Astrocyte of the spinal cord (primary cell): ENCODE measurements at regions not wholly inside any gene's neighbourhood (a gene's known extent, or its start where the extent isn't known, plus 50 kb on each side); places are given as distances from the start of the nearest gene placed in this dataset.

ENCODE experiments used
- DNase-seq: peaks from one replicate; pipeline ENCODE4 v3.0.0; 2011; ENCODE audit warnings: low read depth, low spot score
- H3K4me3 ChIP-seq: 2 replicates; pipeline ENCODE4 v1.5.1; 2011; ENCODE audit warnings: low read depth, mild to moderate bottlenecking, low read length, moderate library complexity
- CTCF ChIP-seq: IDR thresholded peaks from 2 replicates; pipeline ENCODE4 v1.5.1; 2012; ENCODE audit warnings: low read depth, mild to moderate bottlenecking, low read length, inconsistent platforms
- in situ Hi-C: cut with HindIII; loops from 2 replicates; pipeline ENCODE4 v1.10.0; 2017; ENCODE audit warnings: low sequenced_read_pairs

DNA sequence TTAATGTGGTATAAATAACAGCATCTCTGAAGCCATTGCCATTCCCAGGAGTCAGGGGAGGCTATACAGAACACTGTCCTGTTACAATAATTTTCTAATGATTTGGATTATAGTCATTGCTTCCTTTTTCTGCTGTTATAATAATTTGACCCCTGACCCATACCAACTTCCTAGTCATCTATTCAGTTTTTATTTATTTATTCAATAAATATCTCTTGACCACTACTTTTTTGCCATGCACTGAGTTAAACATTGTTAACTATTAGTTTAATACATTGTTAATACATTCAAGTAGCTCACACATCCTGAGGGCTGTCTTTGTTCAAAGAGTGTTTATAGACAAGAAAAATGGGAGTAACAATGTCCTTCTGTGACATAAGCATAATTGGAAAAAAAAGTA, 235.5 kb upstream of the MEOX2 start:
- no peak for DNase-seq
- no peak overlapping the region for H3K4me3 ChIP-seq
- in situ Hi-C loops, result no loop called here
- TF ChIP-seq CTCF, result no peak

DNA sequence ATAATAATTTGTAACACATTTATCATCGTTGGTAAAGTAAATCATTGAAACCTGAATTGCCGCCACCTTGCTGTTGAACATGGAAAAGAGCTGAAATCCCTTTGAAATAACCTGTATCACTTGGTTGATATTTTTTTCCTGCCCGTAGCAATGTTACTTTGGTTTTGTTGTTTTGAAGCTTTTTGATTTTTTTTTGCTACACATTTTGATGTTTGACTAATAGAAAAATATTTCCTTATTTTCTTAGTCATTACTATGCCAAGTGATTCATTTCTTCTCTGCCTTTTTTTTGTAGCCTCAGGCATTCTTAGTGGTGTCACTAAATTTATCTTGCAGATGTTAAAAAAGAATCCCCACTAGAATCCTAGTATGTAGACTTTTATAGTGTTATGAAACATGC, 235.1 kb upstream of the MEOX2 start:
- DNase-seq, result peak; percentile 25
- H3K4me3 ChIP-seq, result no peak overlapping the region
- in situ Hi-C loops, result no loop called here
- TF ChIP-seq CTCF, result no peak

GRCh38 chr7:15920953-15921352, 234.5 kb upstream of the MEOX2 start:
- DNase-seq, result no peak
- H3K4me3 ChIP-seq, result no peak overlapping the region
- TF ChIP-seq CTCF, result no peak
- in situ Hi-C loops, result no loop called here

DNA sequence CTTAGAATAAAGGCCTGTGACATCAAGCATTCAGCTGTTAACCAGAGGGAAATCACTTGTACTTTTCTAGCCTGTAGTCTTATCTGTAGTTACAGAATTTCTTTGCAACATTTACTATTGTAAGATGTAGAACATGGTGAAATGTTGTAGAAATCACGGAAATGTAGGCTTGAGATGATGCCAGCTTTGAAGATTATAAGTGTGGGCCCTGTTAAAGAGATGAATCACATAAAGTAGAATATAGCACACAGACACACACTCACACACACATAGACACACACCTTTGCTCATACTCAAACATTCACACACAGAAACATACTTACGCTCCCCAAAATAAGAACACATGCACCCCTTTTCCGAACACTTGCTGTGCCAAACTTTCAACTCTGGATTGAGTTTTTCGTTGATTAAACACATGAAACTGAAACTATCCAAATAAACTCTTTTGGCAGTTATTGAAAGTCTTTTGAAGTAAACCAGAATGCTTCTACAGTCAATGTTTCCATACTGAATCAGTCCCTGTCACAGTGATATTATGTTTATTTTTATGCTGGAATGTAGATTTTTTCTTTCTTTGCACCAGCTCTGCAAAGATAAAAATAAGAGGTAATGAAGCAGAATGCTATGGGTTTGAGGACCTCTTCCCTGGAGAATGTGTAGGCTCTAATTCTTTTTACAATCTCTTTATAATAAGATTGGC, 230.3 kb upstream of the MEOX2 start:
- no peak overlapping the region for H3K4me3 ChIP-seq
- TF ChIP-seq CTCF, result no peak
- in situ Hi-C loops, result no loop called here
- peak; percentile 44 for DNase-seq

DNA sequence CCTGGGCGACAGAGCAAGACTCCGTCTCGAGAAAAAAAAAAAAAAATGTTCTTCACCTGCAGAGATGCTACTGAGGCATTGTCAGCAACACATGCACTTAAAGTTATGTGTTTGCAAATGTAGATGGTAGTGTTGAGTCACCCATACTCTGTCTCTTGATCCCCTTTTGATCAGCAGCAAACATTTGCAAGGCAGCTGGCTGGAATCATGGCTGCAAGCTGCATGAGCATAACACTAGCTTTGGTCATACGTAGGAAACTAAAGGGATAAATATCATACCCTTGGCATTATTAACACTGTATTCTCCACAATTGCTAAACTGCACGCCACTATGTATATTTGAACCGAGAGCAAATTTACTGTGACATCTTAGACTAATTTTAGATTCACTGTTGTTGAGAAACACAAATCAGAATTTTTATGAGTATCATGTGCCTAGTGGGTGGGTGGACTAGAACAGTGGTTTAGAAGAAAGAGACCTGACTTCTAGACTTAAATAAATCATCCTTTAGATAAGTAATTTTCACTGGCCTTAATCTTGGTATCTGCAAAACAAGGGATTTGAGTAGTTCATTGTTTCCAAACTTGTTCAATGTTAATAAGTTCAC, 229.3 kb upstream of the MEOX2 start:
- in situ Hi-C loops, result no loop called here
- H3K4me3 ChIP-seq, result no peak overlapping the region
- TF ChIP-seq CTCF, result no peak
- DNase-seq, result no peak

GRCh38 chr7:15914611-15915010, 228.1 kb upstream of the MEOX2 start:
- no peak overlapping the region for H3K4me3 ChIP-seq
- in situ Hi-C loops, result no loop called here
- DNase-seq, result no peak
- TF ChIP-seq CTCF, result no peak

DNA sequence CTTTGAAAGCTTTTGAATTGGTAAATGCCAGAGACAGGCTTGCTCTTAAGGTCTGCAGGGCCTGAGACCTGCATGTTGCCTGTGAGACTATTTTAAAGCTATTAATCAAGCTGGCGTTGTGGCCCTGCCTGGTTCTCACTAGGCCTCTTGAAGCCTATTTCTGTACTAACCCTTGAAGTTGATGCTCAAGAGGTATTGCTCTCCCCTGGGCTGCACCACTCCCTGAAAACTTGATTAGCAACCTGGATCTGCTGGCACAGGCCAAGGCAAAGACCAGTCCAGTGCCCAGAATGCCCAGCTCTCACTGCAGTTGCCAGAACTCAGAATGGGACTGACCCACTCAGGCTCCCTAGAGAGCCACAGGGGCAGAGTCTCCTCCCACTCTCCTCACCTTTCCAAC, 220.0 kb upstream of the MEOX2 start:
- DNase-seq, result no peak
- in situ Hi-C loops, result no loop called here
- H3K4me3 ChIP-seq, result no peak overlapping the region
- TF ChIP-seq CTCF, result no peak
